CD4-positive, alpha-beta T cell (primary cell): ENCODE measurements at regions not wholly inside any gene's neighbourhood (a gene's known extent, or its start where the extent isn't known, plus 50 kb on each side); places are given as distances from the start of the nearest gene placed in this dataset.

Source experiments
- ATAC-seq: fragments of 200-7000 bp; cut with Tn5 transposase; one replicate; pipeline ENCODE4 v1.10.0; 2022; ENCODE audit warnings: mild to moderate bottlenecking; ENCODE audit not compliant: poor library complexity
- CTCF ChIA-PET: fragments of 350-600 bp; sonication (Branson Sonifier 250); formaldehyde crosslinking; loops from one replicate; lab custom pipeline; 2021; ENCODE audit warnings: antibody characterized with exemption, inconsistent platforms; lab: Charles Lee
- POLR2A ChIA-PET: fragments of 350-600 bp; sonication (Branson Sonifier 250); formaldehyde crosslinking; loops from one replicate; lab custom pipeline; 2021; ENCODE audit warnings: antibody characterized with exemption, inconsistent platforms; lab: Charles Lee
- DNase-seq, 14 experiments: peaks; one replicate each; pipeline ENCODE4 v3.0.0-alpha.2; 2013 to 2020; ENCODE audit warnings: mixed read lengths in 2 of 14
- H3K27ac ChIP-seq, 2 donors: one replicate each; pipeline versions ENCODE4 v1.5.1 to v1.7.0; 2013; ENCODE audit warnings: low read length in 2 of 2, low read depth in 1 of 2, mild to moderate bottlenecking in 1 of 2
- H3K27me3 ChIP-seq, 2 experiments: 1 replicate in 1 of 2; 2 replicates in 1 of 2; pipeline versions ENCODE4 v1.6.1 to v1.7.0; 2013; ENCODE audit warnings: low read length in 2 of 2, control low read depth in 1 of 2, mild to moderate bottlenecking in 1 of 2, moderate library complexity in 1 of 2; ENCODE audit not compliant: insufficient read depth in 2 of 2, control insufficient read depth in 1 of 2
- H3K36me3 ChIP-seq: one replicate; pipeline ENCODE4 v1.6.1; 2013; ENCODE audit warnings: low read length, control low read depth; ENCODE audit not compliant: insufficient read depth
- H3K4me1 ChIP-seq: one replicate; pipeline ENCODE4 v1.6.1; 2013; ENCODE audit warnings: low read length, control low read depth; ENCODE audit not compliant: insufficient read depth
- H3K4me3 ChIP-seq: one replicate; pipeline ENCODE4 v1.5.1; 2013; ENCODE audit warnings: mild to moderate bottlenecking, low read length, moderate library complexity
- H3K9me3 ChIP-seq, 2 experiments: 1 replicate in 1 of 2; 2 replicates in 1 of 2; pipeline versions ENCODE4 v1.6.1 to v1.7.0; 2013; ENCODE audit warnings: low read length in 2 of 2, mild to moderate bottlenecking in 2 of 2, control low read depth in 1 of 2, moderate library complexity in 1 of 2; ENCODE audit not compliant: control insufficient read depth in 1 of 2, insufficient read depth in 1 of 2
- H3K27ac Mint-ChIP-seq: one replicate; pipeline ENCODE4 v1.8.0; 2020; ENCODE audit warnings: mixed read lengths
- H3K27me3 Mint-ChIP-seq: one replicate; pipeline ENCODE4 v1.8.0; 2021; ENCODE audit warnings: mixed read lengths
- H3K36me3 Mint-ChIP-seq: one replicate; pipeline ENCODE4 v1.8.0; 2021; ENCODE audit warnings: low read depth, mixed read lengths
- H3K4me1 Mint-ChIP-seq: one replicate; pipeline ENCODE4 v1.8.0; 2021; ENCODE audit warnings: low read depth, mixed read lengths
- H3K4me3 Mint-ChIP-seq: one replicate; pipeline ENCODE4 v1.8.0; 2020; ENCODE audit warnings: mild to moderate bottlenecking, mixed read lengths
- H3K9me3 Mint-ChIP-seq: one replicate; pipeline ENCODE4 v1.8.0; 2020; ENCODE audit warnings: mixed read lengths
- CTCF ChIP-seq: fragments of 200-600 bp; IDR thresholded peaks from one replicate; pipeline ENCODE4 v1.8.0; 2022; ENCODE audit warnings: antibody characterized with exemption, mild to moderate bottlenecking
- intact Hi-C, 2 experiments: fragments of 100-400 bp; cut with DNase I in 1 of 2; cut with micrococcal nuclease in 1 of 2; formaldehyde crosslinking; loops; one replicate each; pipeline versions ENCODE4 v1.15.1 to v1.9.0; 2023 to 2025; cut with DNase I, micrococcal nuclease

GRCh38 chr1:229751610-229752009, 125.6 kb downstream of the URB2 start:
- H3K27me3 Mint-ChIP-seq = peaks cover 13% of the 10 kb centered on the region
- Histone ChIP-seq H3K4me1 (peaks cover 5% of the 10 kb centered on the region), H3K36me3 (no peaks in the 10 kb centered on the region), H3K4me3 (no peak overlapping the region), H3K27ac (no peak overlapping the region), H3K27me3 (peaks cover 0 to 3% of the 10 kb centered on the region in 2 experiments), H3K9me3 (peaks cover 0 to 4% of the 10 kb centered on the region in 2 experiments)
- DNase-seq = no peak
- H3K9me3 Mint-ChIP-seq = no peaks in the 10 kb centered on the region
- no peak overlapping the region for H3K4me3 Mint-ChIP-seq
- intact Hi-C loops = no loop called here
- no peaks in the 10 kb centered on the region for H3K36me3 Mint-ChIP-seq
- H3K27ac Mint-ChIP-seq = no peak overlapping the region
- peaks cover 13% of the 10 kb centered on the region for H3K4me1 Mint-ChIP-seq
- no peak for TF ChIP-seq CTCF
- CTCF ChIA-PET = no interaction called here
- no peak for ATAC-seq
- POLR2A ChIA-PET = no interaction called here

GRCh38 chr1:229752679-229753078, 126.6 kb downstream of the URB2 start:
- intact Hi-C loops = no loop called here
- peaks cover 0 to 7% of the 10 kb centered on the region in 2 experiments for H3K9me3 ChIP-seq
- Mint-ChIP-seq H3K4me3 (no peak overlapping the region), H3K36me3 (no peaks in the 10 kb centered on the region), H3K4me1 (peaks cover 13% of the 10 kb centered on the region), H3K27ac (no peak overlapping the region), H3K9me3 (no peaks in the 10 kb centered on the region), H3K27me3 (peaks cover 9% of the 10 kb centered on the region)
- H3K27ac ChIP-seq = no peak overlapping the region
- CTCF ChIA-PET = no interaction called here
- POLR2A ChIA-PET = no interaction called here
- no peak for TF ChIP-seq CTCF
- ATAC-seq = no peak
- no peak for DNase-seq
- H3K4me3 ChIP-seq = no peak overlapping the region
- peaks cover 5% of the 10 kb centered on the region for H3K4me1 ChIP-seq
- no peaks in the 10 kb centered on the region for H3K36me3 ChIP-seq
- H3K27me3 ChIP-seq = no peaks in the 10 kb centered on the region

DNA sequence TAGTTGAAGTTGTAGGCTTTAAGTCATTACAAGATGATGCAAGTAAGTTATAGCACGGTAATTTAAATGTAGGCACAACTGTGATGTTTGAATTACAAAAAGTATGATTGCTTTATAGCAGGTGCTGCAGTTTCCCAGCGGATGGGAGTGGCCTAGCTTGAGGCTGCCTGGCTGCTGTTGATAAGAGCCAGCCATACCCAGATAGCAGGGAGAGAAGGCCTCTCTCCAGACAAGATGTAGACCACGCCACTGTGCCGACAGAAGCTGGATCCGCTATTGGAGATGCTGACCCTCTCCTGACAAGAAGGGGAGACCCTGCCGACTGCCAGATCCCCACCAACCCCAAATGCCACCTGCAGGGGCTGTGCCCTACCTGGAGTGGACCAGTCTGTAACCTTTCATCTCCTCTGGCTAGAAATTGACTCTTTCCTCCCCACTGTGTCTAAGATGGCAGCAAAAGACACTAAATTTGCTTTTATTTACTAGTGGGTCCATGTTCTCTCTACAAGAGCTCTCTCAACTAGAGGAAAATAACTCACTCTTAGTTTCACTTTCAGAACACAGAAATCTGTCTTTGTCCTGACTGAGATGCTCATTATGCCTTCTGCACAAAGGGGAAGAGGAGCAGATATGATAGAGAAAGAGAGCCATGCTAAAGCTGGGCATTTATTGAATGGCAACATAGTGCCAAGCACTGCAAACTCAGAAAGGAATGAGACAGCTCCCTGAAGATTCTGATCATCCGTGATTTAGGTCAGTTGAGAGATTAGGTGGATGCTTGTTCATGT, 127.9 kb downstream of the URB2 start:
- Mint-ChIP-seq H3K27ac (peak overlapping the region; percentile 64), H3K4me3 (peak overlapping the region; percentile 52), H3K4me1 (peaks cover 13% of the 10 kb centered on the region), H3K36me3 (no peaks in the 10 kb centered on the region), H3K9me3 (no peaks in the 10 kb centered on the region), H3K27me3 (peaks cover under 1% of the 10 kb centered on the region)
- no peaks in the 10 kb centered on the region for H3K36me3 ChIP-seq
- TF ChIP-seq CTCF = no peak
- DNase-seq = peak in 4 of 14 experiments; percentile 6 to 21 (median 12)
- peak overlapping the region in 1 of 2 donors; percentile 26 for H3K27ac ChIP-seq
- H3K4me3 ChIP-seq = peak overlapping the region; percentile 24
- intact Hi-C loops = no loop called here
- no peaks in the 10 kb centered on the region for H3K27me3 ChIP-seq
- peak; percentile 43 for ATAC-seq
- H3K4me1 ChIP-seq = peaks cover 5% of the 10 kb centered on the region
- H3K9me3 ChIP-seq = peaks cover 3 to 7% of the 10 kb centered on the region in 2 experiments
- CTCF ChIA-PET = no interaction called here
- POLR2A ChIA-PET = no interaction called here
